Nephron (organoid): ENCODE measurements at regions not wholly inside any gene's neighbourhood (a gene's known extent, or its start where the extent isn't known, plus 50 kb on each side); places are given as distances from the start of the nearest gene placed in this dataset.

Experiments
- H3K27ac Mint-ChIP-seq, 3 experiments: 2 replicates each; pipeline ENCODE4 v1.8.0; 2020; ENCODE audit warnings: mixed read lengths in 3 of 3, mild to moderate bottlenecking in 2 of 3, moderate library complexity in 1 of 3
- H3K27me3 Mint-ChIP-seq: 2 replicates; pipeline ENCODE4 v1.8.0; 2021; ENCODE audit warnings: low read depth, mild to moderate bottlenecking, moderate library complexity, mixed read lengths
- H3K36me3 Mint-ChIP-seq: 2 replicates; pipeline ENCODE4 v1.8.0; 2020; ENCODE audit warnings: low read depth, mixed read lengths
- H3K4me1 Mint-ChIP-seq: 2 replicates; pipeline ENCODE4 v1.8.0; 2020; ENCODE audit warnings: mixed read lengths
- H3K4me3 Mint-ChIP-seq, 3 experiments: 2 replicates each; pipeline ENCODE4 v1.8.0; 2020; ENCODE audit warnings: mild to moderate bottlenecking in 3 of 3, mixed read lengths in 3 of 3, moderate library complexity in 2 of 3
- H3K9me3 Mint-ChIP-seq: 2 replicates; pipeline ENCODE4 v1.8.0; 2020; ENCODE audit warnings: mixed read lengths
- CTCF ChIP-seq, 3 experiments: fragments of 200-600 bp; sonication (generic); IDR thresholded peaks; one replicate each; pipeline ENCODE4 v1.5.0; 2021; ENCODE audit warnings: antibody characterized with exemption in 3 of 3; ENCODE audit not compliant: unreplicated experiment in 3 of 3

DNA sequence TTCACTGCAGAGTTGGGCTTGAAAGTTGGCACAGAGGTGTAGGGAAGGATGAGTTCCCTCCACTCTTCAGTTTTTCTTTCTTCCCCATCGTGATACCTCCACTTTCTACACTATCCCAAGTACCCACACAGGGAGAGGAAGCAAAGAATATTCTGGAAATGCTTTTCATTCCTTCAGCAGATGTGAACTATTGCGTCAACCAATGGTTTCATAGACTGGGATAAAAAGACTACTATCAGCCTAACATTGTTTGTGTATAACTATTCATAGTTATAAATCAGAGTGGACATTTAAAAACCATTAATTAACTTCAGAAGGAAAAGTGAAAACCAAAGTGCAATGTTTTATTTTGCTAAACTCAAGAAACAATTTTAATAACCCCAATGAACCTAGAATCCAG lies 63.6 kb upstream of the MAMDC2 start:
- Mint-ChIP-seq H3K4me3 (no peak overlapping the region), H3K27ac (peak overlapping the region in 1 of 3 experiments; percentile 88), H3K27me3 (peaks cover 8% of the 10 kb centered on the region), H3K36me3 (no peaks in the 10 kb centered on the region), H3K4me1 (peaks cover 50% of the 10 kb centered on the region), H3K9me3 (no peaks in the 10 kb centered on the region)
- no peak for TF ChIP-seq CTCF (IDR thresholded peaks at IDR 0.05; ENCODE audit: unreplicated experiment in 3 of 3)

GRCh38 chr9:69980591-69980990 lies 63.1 kb upstream of the MAMDC2 start:
- no peaks in the 10 kb centered on the region for H3K9me3 Mint-ChIP-seq
- peaks cover 47% of the 10 kb centered on the region for H3K4me1 Mint-ChIP-seq
- peak overlapping the region in 2 of 3 experiments; percentile 83 to 88 for H3K27ac Mint-ChIP-seq
- no peak overlapping the region for H3K4me3 Mint-ChIP-seq
- H3K36me3 Mint-ChIP-seq, result no peaks in the 10 kb centered on the region
- TF ChIP-seq CTCF (IDR thresholded peaks at IDR 0.05; ENCODE audit: unreplicated experiment in 3 of 3), result no peak
- peaks cover 8% of the 10 kb centered on the region for H3K27me3 Mint-ChIP-seq

DNA sequence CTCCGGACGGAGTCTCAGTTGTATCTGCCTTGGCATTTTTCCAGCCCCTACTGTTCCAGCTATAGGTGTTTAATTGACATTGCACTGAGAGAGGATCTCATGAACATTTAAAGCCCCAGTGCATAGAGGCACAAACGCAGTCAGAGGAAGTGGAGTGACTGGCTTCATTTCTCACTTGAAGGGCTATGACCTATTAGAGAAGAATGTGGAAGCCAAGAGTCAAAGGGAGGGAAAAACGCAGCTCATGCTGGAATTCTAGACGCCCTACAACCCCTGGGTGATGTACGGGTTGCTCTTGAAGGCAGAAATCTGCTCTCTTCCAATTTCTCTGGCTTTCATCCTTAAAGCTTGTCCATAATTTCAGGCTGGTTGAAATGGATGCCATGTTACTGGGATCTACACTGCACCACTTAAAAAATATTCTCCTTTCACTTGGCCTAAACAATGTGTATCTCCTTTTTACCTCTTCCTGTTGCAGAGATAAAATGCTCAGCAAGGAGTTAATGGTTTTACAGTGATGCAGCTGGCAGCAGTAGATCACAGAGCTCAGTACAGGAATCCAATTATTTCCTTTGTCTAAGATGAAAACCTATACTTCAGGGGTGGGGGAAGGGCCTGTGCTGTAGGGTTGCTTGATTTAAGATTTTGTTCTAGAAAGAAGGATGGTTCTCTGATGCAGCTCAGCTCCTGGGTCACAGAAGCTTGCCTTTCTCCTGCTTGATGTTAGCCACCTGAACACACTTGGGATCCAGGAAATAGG lies 61.8 kb upstream of the MAMDC2 start:
- no peak for TF ChIP-seq CTCF (IDR thresholded peaks at IDR 0.05; ENCODE audit: unreplicated experiment in 3 of 3)
- H3K36me3 Mint-ChIP-seq, result no peaks in the 10 kb centered on the region
- H3K4me3 Mint-ChIP-seq, result no peak overlapping the region
- H3K27me3 Mint-ChIP-seq, result peaks cover 8% of the 10 kb centered on the region
- no peaks in the 10 kb centered on the region for H3K9me3 Mint-ChIP-seq
- H3K27ac Mint-ChIP-seq, result peak overlapping the region; percentile 83 to 88 (median 84)
- H3K4me1 Mint-ChIP-seq, result peaks cover 42% of the 10 kb centered on the region

DNA sequence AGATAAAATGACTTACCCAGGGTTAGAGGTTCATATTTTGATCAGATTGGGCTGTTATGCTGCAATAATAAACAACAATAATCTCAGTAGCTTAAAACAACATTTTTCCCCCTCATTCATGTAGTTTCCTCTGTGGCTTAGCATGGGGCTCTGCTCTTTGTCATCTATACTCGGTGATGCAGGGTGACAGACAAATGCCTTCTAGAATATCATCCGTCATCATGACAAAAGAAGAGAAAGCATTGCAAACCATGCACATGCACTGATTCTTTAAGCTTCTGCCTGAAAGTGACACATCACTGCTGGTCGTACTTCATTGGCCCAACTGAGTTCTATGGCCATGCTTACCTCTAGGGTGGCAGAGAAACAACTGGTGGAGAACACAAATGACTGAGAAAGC lies 58.8 kb upstream of the MAMDC2 start:
- no peak overlapping the region for H3K4me3 Mint-ChIP-seq
- peak overlapping the region in 1 of 3 experiments; percentile 55 for H3K27ac Mint-ChIP-seq
- TF ChIP-seq CTCF (IDR thresholded peaks at IDR 0.05; ENCODE audit: unreplicated experiment in 3 of 3), result no peak
- H3K36me3 Mint-ChIP-seq, result no peaks in the 10 kb centered on the region
- H3K27me3 Mint-ChIP-seq, result peaks cover 8% of the 10 kb centered on the region
- peaks cover 2% of the 10 kb centered on the region for H3K9me3 Mint-ChIP-seq
- peaks cover 38% of the 10 kb centered on the region for H3K4me1 Mint-ChIP-seq

DNA sequence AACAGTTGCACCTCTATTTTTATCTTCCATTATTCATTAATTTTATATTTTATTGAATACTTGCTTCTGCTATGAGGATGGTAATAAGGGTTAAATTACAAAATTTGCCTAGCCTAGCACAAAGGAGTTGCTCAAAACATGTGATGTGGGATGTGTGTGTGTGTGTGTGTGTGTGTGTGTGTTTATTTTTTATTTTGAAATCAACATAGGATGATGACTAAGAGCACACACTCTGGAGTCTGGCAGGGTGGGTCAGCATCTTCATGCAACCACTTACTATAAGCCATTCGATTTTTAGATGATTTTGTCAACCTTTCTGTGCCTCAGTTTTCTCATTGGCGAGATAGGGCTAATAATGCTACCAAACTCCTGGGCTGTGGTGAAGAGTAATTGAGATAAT lies 57.7 kb upstream of the MAMDC2 start:
- TF ChIP-seq CTCF (IDR thresholded peaks at IDR 0.05; ENCODE audit: unreplicated experiment in 3 of 3), result no peak
- peaks cover 32% of the 10 kb centered on the region for H3K4me1 Mint-ChIP-seq
- no peak overlapping the region for H3K27ac Mint-ChIP-seq
- peaks cover 2% of the 10 kb centered on the region for H3K9me3 Mint-ChIP-seq
- peaks cover 8% of the 10 kb centered on the region for H3K27me3 Mint-ChIP-seq
- H3K4me3 Mint-ChIP-seq, result no peak overlapping the region
- H3K36me3 Mint-ChIP-seq, result no peaks in the 10 kb centered on the region

GRCh38 chr9:69986970-69987369 lies 56.7 kb upstream of the MAMDC2 start:
- peaks cover 22% of the 10 kb centered on the region for H3K4me1 Mint-ChIP-seq
- peaks cover 2% of the 10 kb centered on the region for H3K9me3 Mint-ChIP-seq
- TF ChIP-seq CTCF (IDR thresholded peaks at IDR 0.05; ENCODE audit: unreplicated experiment in 3 of 3), result no peak
- no peaks in the 10 kb centered on the region for H3K36me3 Mint-ChIP-seq
- H3K27me3 Mint-ChIP-seq, result peaks cover 8% of the 10 kb centered on the region
- no peak overlapping the region for H3K4me3 Mint-ChIP-seq
- H3K27ac Mint-ChIP-seq, result peak overlapping the region in 2 of 3 experiments; percentile 39 to 59
